HEK293T (cell line): ENCODE measurements at regions not wholly inside any gene's neighbourhood (a gene's known extent, or its start where the extent isn't known, plus 50 kb on each side); places are given as distances from the start of the nearest gene placed in this dataset.

Source experiments
- ARNT ChIP-seq: fragments of 450-650 bp; IDR thresholded peaks from 2 replicates; pipeline ENCODE4 v1.6.1; 2017; ENCODE audit warnings: mild to moderate bottlenecking
- BHLHE40 ChIP-seq: fragments of 450-650 bp; IDR thresholded peaks from 2 replicates; pipeline ENCODE4 v1.6.1; 2016; ENCODE audit warnings: mild to moderate bottlenecking, moderate library complexity, borderline replicate concordance
- CTBP1 ChIP-seq: fragments of 450-650 bp; IDR thresholded peaks from 2 replicates; pipeline ENCODE4 v1.6.1; 2016; ENCODE audit warnings: borderline replicate concordance
- ELF4 ChIP-seq: fragments of 450-650 bp; IDR thresholded peaks from 2 replicates; pipeline ENCODE4 v1.6.1; 2017; ENCODE audit warnings: antibody characterized with exemption
- FOXA1 ChIP-seq: fragments of 450-650 bp; IDR thresholded peaks from 2 replicates; pipeline ENCODE4 v1.6.1; 2016; ENCODE audit warnings: mild to moderate bottlenecking
- FOXM1 ChIP-seq: fragments of 450-650 bp; IDR thresholded peaks from 2 replicates; pipeline ENCODE4 v1.6.1; 2017; ENCODE audit warnings: mild to moderate bottlenecking, borderline replicate concordance
- HDGF ChIP-seq: fragments of 450-650 bp; IDR thresholded peaks from 2 replicates; pipeline ENCODE4 v1.6.1; 2017; ENCODE audit warnings: antibody characterized with exemption, borderline replicate concordance
- L3MBTL2 ChIP-seq: fragments of 450-650 bp; conservative IDR thresholded peaks from 2 replicates; pipeline ENCODE4 v1.6.1; 2016; ENCODE audit warnings: mild to moderate bottlenecking
- NFRKB ChIP-seq: fragments of 450-650 bp; IDR thresholded peaks from 2 replicates; pipeline ENCODE4 v1.6.1; 2016; ENCODE audit warnings: mild to moderate bottlenecking, moderate library complexity
- PKNOX1 ChIP-seq: fragments of 450-650 bp; IDR thresholded peaks from 2 replicates; pipeline ENCODE4 v1.6.1; 2016
- SP1 ChIP-seq: fragments of 450-650 bp; IDR thresholded peaks from 2 replicates; pipeline ENCODE4 v1.6.1; 2017
- SUZ12 ChIP-seq: fragments of 450-650 bp; IDR thresholded peaks from 2 replicates; pipeline ENCODE4 v1.6.1; 2016; ENCODE audit warnings: mild to moderate bottlenecking
- TARDBP ChIP-seq: fragments of 450-650 bp; IDR thresholded peaks from 2 replicates; pipeline ENCODE4 v1.6.1; 2016

- no peak for TF ChIP-seq NFRKB
- no peak for TF ChIP-seq FOXA1
- TF ChIP-seq SUZ12 = no peak
- no peak for TF ChIP-seq FOXM1
- TF ChIP-seq SP1 = no peak
- TF ChIP-seq PKNOX1 = no peak
- no peak for TF ChIP-seq CTBP1
- no peak for TF ChIP-seq ELF4
- no peak for TF ChIP-seq TARDBP
- TF ChIP-seq BHLHE40 = no peak
- no peak for TF ChIP-seq ARNT
- no peak for TF ChIP-seq HDGF
- TF ChIP-seq L3MBTL2 = no peak
Observed at GRCh38 chr1:55800503-55800902, 585.3 kb upstream of the USP24 start.
